ENCODE measurements at regions not wholly inside any gene's neighbourhood (a gene's known extent, or its start where the extent isn't known, plus 50 kb on each side); places are given as distances from the start of the nearest gene placed in this dataset.

GRCh38 chr9:72428329-72428728, 63.3 kb upstream of the ZFAND5 start:
- H3K9me3 Mint-ChIP-seq (ENCODE audit: unreplicated experiment): no peaks in the 10 kb centered on the region
- no peak for DNase-seq
- H3K4me3 Mint-ChIP-seq (ENCODE audit: unreplicated experiment): no peak overlapping the region
- no peaks in the 10 kb centered on the region for H3K4me1 Mint-ChIP-seq (ENCODE audit: low read depth, unreplicated experiment)
- no peak for TF ChIP-seq CTCF (IDR thresholded peaks at IDR 0.05; ENCODE audit: partially characterized antibody, unreplicated experiment)
- no peak overlapping the region for H3K27ac Mint-ChIP-seq (ENCODE audit: unreplicated experiment)
- H3K36me3 Mint-ChIP-seq (ENCODE audit: unreplicated experiment): no peaks in the 10 kb centered on the region
- no peaks in the 10 kb centered on the region for H3K27me3 Mint-ChIP-seq (ENCODE audit: unreplicated experiment)

GRCh38 chr9:72427801-72428200, 62.8 kb upstream of the ZFAND5 start:
- Mint-ChIP-seq H3K36me3 (ENCODE audit: unreplicated experiment) (no peaks in the 10 kb centered on the region), H3K9me3 (ENCODE audit: unreplicated experiment) (no peaks in the 10 kb centered on the region), H3K4me3 (ENCODE audit: unreplicated experiment) (no peak overlapping the region), H3K27ac (ENCODE audit: unreplicated experiment) (no peak overlapping the region), H3K4me1 (ENCODE audit: low read depth, unreplicated experiment) (no peaks in the 10 kb centered on the region), H3K27me3 (ENCODE audit: unreplicated experiment) (no peaks in the 10 kb centered on the region)
- TF ChIP-seq CTCF (IDR thresholded peaks at IDR 0.05; ENCODE audit: partially characterized antibody, unreplicated experiment): no peak
- no peak for DNase-seq

GRCh38 chr9:72424131-72424530, 59.1 kb upstream of the ZFAND5 start:
- H3K4me1 Mint-ChIP-seq (ENCODE audit: low read depth, unreplicated experiment): no peaks in the 10 kb centered on the region
- no peaks in the 10 kb centered on the region for H3K9me3 Mint-ChIP-seq (ENCODE audit: unreplicated experiment)
- no peak overlapping the region for H3K27ac Mint-ChIP-seq (ENCODE audit: unreplicated experiment)
- no peak for TF ChIP-seq CTCF (IDR thresholded peaks at IDR 0.05; ENCODE audit: partially characterized antibody, unreplicated experiment)
- H3K4me3 Mint-ChIP-seq (ENCODE audit: unreplicated experiment): no peak overlapping the region
- DNase-seq: no peak
- H3K36me3 Mint-ChIP-seq (ENCODE audit: unreplicated experiment): no peaks in the 10 kb centered on the region
- no peaks in the 10 kb centered on the region for H3K27me3 Mint-ChIP-seq (ENCODE audit: unreplicated experiment)

- Mint-ChIP-seq H3K9me3 (ENCODE audit: unreplicated experiment) (no peaks in the 10 kb centered on the region), H3K4me3 (ENCODE audit: unreplicated experiment) (no peak overlapping the region), H3K27me3 (ENCODE audit: unreplicated experiment) (no peaks in the 10 kb centered on the region), H3K36me3 (ENCODE audit: unreplicated experiment) (no peaks in the 10 kb centered on the region), H3K27ac (ENCODE audit: unreplicated experiment) (no peak overlapping the region), H3K4me1 (ENCODE audit: low read depth, unreplicated experiment) (no peaks in the 10 kb centered on the region)
- no peak for TF ChIP-seq CTCF (IDR thresholded peaks at IDR 0.05; ENCODE audit: partially characterized antibody, unreplicated experiment)
- no peak for DNase-seq
Observed at GRCh38 chr9:72422214-72422613, 57.2 kb upstream of the ZFAND5 start.

GRCh38 chr9:72420783-72421182, 55.8 kb upstream of the ZFAND5 start:
- H3K9me3 Mint-ChIP-seq (ENCODE audit: unreplicated experiment): no peaks in the 10 kb centered on the region
- H3K4me3 Mint-ChIP-seq (ENCODE audit: unreplicated experiment): no peak overlapping the region
- TF ChIP-seq CTCF (IDR thresholded peaks at IDR 0.05; ENCODE audit: partially characterized antibody, unreplicated experiment): no peak
- H3K36me3 Mint-ChIP-seq (ENCODE audit: unreplicated experiment): no peaks in the 10 kb centered on the region
- H3K4me1 Mint-ChIP-seq (ENCODE audit: low read depth, unreplicated experiment): no peaks in the 10 kb centered on the region
- no peak overlapping the region for H3K27ac Mint-ChIP-seq (ENCODE audit: unreplicated experiment)
- no peaks in the 10 kb centered on the region for H3K27me3 Mint-ChIP-seq (ENCODE audit: unreplicated experiment)
- no peak for DNase-seq
